Stomach (tissue), 4 donors: ENCODE measurements at regions not wholly inside any gene's neighbourhood (a gene's known extent, or its start where the extent isn't known, plus 50 kb on each side); places are given as distances from the start of the nearest gene placed in this dataset.

Source experiments
- POLR2A ChIP-seq, 4 donors: fragments of 450-650 bp; IDR thresholded peaks; one replicate each; pipeline ENCODE4 v1.6.1; 2016; ENCODE audit warnings: antibody characterized with exemption in 4 of 4, control low read depth in 2 of 4, mild to moderate bottlenecking in 1 of 4, moderate library complexity in 1 of 4
- POLR2AphosphoS5 ChIP-seq, 3 donors: sonication (generic); formaldehyde crosslinking; IDR thresholded peaks; one replicate each; pipeline ENCODE4 v1.6.1; 2016; ENCODE audit warnings: antibody characterized with exemption in 3 of 3
- TF ChIP-seq, protein P1 (sequence below), 7 experiments: fragments of 450-650 bp in 4 of 7; fragments of 200-600 bp in 3 of 7; sonication (generic) in 3 of 7; IDR thresholded peaks; one replicate each; pipeline ENCODE4 v1.5.1; 2016 to 2019; ENCODE audit warnings: antibody characterized with exemption in 7 of 7, control low read depth in 2 of 7, mild to moderate bottlenecking in 1 of 7

DNA sequence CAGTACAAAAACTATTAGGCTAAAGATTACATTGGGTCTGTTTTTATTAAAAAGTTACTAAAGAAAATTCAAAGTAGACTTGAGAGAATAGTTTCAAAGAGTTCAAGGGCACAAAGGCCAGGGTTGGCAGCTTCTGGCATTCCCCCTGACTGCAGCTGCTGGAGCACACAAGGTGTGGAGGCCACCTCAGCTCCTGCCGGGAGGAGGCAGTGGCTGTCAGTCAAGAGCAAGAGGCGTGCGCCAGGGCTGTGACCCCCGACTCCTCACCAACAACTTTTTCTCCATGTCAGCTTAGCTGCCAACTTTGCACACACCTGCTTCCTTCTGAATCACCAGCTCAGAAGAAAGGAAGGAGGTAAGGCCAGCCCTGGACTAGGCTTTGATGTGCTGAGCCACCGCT is 144.6 kb upstream of the PLXNA4 start:
- TF ChIP-seq, protein P1, sequence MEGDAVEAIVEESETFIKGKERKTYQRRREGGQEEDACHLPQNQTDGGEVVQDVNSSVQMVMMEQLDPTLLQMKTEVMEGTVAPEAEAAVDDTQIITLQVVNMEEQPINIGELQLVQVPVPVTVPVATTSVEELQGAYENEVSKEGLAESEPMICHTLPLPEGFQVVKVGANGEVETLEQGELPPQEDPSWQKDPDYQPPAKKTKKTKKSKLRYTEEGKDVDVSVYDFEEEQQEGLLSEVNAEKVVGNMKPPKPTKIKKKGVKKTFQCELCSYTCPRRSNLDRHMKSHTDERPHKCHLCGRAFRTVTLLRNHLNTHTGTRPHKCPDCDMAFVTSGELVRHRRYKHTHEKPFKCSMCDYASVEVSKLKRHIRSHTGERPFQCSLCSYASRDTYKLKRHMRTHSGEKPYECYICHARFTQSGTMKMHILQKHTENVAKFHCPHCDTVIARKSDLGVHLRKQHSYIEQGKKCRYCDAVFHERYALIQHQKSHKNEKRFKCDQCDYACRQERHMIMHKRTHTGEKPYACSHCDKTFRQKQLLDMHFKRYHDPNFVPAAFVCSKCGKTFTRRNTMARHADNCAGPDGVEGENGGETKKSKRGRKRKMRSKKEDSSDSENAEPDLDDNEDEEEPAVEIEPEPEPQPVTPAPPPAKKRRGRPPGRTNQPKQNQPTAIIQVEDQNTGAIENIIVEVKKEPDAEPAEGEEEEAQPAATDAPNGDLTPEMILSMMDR (IDR thresholded peaks at IDR 0.05), result no peak
- TF ChIP-seq POLR2A (IDR thresholded peaks at IDR 0.05), result no peak
- TF ChIP-seq POLR2AphosphoS5 (IDR thresholded peaks at IDR 0.05), result no peak
